Hepatocyte (in vitro differentiated cells): ENCODE measurements at regions not wholly inside any gene's neighbourhood (a gene's known extent, or its start where the extent isn't known, plus 50 kb on each side); places are given as distances from the start of the nearest gene placed in this dataset.

Source experiments
- EZH2 ChIP-seq: fragments of 200-600 bp; sonication (generic); IDR thresholded peaks from 2 replicates; pipeline ENCODE4 v1.6.1; 2016; ENCODE audit warnings: antibody characterized with exemption, mild to moderate bottlenecking, borderline replicate concordance
- TF ChIP-seq, protein P1 (sequence below): fragments of 200-600 bp; sonication (generic); IDR thresholded peaks from 2 replicates; pipeline ENCODE4 v1.5.1; 2016; ENCODE audit warnings: antibody characterized with exemption, mild to moderate bottlenecking; ENCODE audit not compliant: poor library complexity

DNA sequence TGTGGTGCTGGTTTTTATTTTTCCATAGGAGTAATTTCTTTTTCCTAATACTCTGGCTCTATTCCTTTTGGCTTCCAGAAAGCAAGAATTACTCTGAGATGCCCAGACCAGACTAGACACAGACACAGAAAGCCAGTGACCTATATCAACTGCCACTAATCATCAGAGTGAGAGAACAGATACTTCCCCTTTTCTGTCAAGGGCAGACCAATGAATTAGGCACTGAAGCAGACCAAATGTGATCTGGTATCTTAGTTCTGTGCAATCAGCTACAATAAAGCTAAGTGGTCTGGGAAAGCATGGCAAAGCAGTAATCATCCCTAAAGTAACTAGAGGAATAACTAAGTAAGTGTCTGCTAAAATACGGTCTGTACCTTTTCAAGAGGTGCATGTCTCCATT lies 239.1 kb downstream of the ELAVL2 start:
- TF ChIP-seq, protein P1, sequence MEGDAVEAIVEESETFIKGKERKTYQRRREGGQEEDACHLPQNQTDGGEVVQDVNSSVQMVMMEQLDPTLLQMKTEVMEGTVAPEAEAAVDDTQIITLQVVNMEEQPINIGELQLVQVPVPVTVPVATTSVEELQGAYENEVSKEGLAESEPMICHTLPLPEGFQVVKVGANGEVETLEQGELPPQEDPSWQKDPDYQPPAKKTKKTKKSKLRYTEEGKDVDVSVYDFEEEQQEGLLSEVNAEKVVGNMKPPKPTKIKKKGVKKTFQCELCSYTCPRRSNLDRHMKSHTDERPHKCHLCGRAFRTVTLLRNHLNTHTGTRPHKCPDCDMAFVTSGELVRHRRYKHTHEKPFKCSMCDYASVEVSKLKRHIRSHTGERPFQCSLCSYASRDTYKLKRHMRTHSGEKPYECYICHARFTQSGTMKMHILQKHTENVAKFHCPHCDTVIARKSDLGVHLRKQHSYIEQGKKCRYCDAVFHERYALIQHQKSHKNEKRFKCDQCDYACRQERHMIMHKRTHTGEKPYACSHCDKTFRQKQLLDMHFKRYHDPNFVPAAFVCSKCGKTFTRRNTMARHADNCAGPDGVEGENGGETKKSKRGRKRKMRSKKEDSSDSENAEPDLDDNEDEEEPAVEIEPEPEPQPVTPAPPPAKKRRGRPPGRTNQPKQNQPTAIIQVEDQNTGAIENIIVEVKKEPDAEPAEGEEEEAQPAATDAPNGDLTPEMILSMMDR, result no peak
- TF ChIP-seq EZH2, result no peak
